HCT116 (cell line): ENCODE measurements at regions not wholly inside any gene's neighbourhood (a gene's known extent, or its start where the extent isn't known, plus 50 kb on each side); places are given as distances from the start of the nearest gene placed in this dataset.

Experiments
- ATAC-seq: fragments of 200-7000 bp; cut with Tn5 transposase; 2 replicates; pipeline ENCODE4 v1.9.1; 2020; ENCODE audit warnings: mild to moderate bottlenecking, moderate library complexity
- BruUV-seq: library from RNA; stranded (reverse); fragments of 400-500 nt; replicated peaks from 2 replicates; lab custom pipeline; 2021; lab: Mats Ljungman, UMichigan
- CTCF ChIA-PET: fragments of 300-600 bp; sonication (Branson Sonifier 250); formaldehyde crosslinking; loops from one replicate; lab custom pipeline; 2021; ENCODE audit warnings: antibody characterized with exemption; lab: Charles Lee
- POLR2A ChIA-PET: fragments of 300-600, 350-600 bp; sonication (Branson Sonifier 250); formaldehyde crosslinking; loops from one replicate; lab custom pipeline; 2021; ENCODE audit warnings: antibody characterized with exemption; lab: Charles Lee
- RAD21 ChIA-PET, 2 experiments: fragments of 300-600 bp; sonication (Branson Sonifier 250); formaldehyde crosslinking; loops; one replicate each; lab custom pipeline; 2023; ENCODE audit warnings: low total read pairs in 2 of 2; ENCODE audit not compliant: uncharacterized antibody in 2 of 2, unreplicated experiment in 2 of 2, low non-redundant PET in 1 of 2; lab: Charles Lee
- DNase-seq: peaks from one replicate; pipeline ENCODE4 v3.0.0-alpha.2; 2010; ENCODE audit warnings: low read depth, low spot score
- H2AFZ ChIP-seq: fragments of 200-600 bp; shearing (Covaris generic), sonication (generic); 2 replicates; pipeline ENCODE4 v1.6.1; 2017; ENCODE audit warnings: low read depth, mixed run types, mixed read lengths, antibody characterized with exemption, low read length; ENCODE audit not compliant: poor library complexity, severe bottlenecking
- H3K27ac ChIP-seq: 2 replicates; pipeline ENCODE4 v1.5.1; 2012; ENCODE audit warnings: low read depth, low read length
- H3K27me3 ChIP-seq: fragments of 200-600 bp; sonication (generic); 2 replicates; pipeline ENCODE4 v1.6.1; 2016; ENCODE audit warnings: mixed run types, low read length, mixed read lengths; ENCODE audit not compliant: insufficient read depth
- H3K36me3 ChIP-seq, 2 experiments: fragments of 200-500 bp in 1 of 2; fragments of 200-600 bp in 1 of 2; sonication (Bioruptor generic) in 1 of 2; sonication (generic) in 1 of 2; 2 replicates each; pipeline versions ENCODE4 v1.5.1 to v1.6.1; 2014 to 2016; ENCODE audit warnings: low read length in 2 of 2, inconsistent platforms in 1 of 2, mixed read lengths in 1 of 2, mixed run types in 1 of 2; ENCODE audit not compliant: insufficient read depth in 2 of 2, control insufficient read depth in 1 of 2
- H3K4me1 ChIP-seq, 2 experiments: fragments of 200-600 bp in 1 of 2; sonication (generic) in 1 of 2; 2 replicates each; pipeline versions ENCODE4 v1.5.1 to v1.6.1; 2012 to 2017; ENCODE audit warnings: low read length in 2 of 2, inconsistent platforms in 1 of 2, mild to moderate bottlenecking in 1 of 2, mixed read lengths in 1 of 2, mixed run types in 1 of 2, moderate library complexity in 1 of 2; ENCODE audit not compliant: insufficient read depth in 2 of 2, control insufficient read depth in 1 of 2
- H3K4me2 ChIP-seq: fragments of 200-600 bp; sonication (generic); 2 replicates; pipeline ENCODE4 v1.6.1; 2017; ENCODE audit warnings: mixed run types, low read length, mixed read lengths
- H3K4me3 ChIP-seq, 2 experiments: fragments of 200-600 bp in 1 of 2; sonication (generic) in 1 of 2; replicated peaks in 1 of 2; 2 replicates each; pipeline ENCODE4 v1.5.1; 2011 to 2016; ENCODE audit warnings: low read length in 2 of 2, control low read depth in 1 of 2, low read depth in 1 of 2, mild to moderate bottlenecking in 1 of 2, mixed read lengths in 1 of 2, mixed run types in 1 of 2
- H3K79me2 ChIP-seq: fragments of 200-600 bp; sonication (generic); 2 replicates; pipeline ENCODE4 v1.6.1; 2017; ENCODE audit warnings: mild to moderate bottlenecking, mixed run types, low read length, moderate library complexity, mixed read lengths; ENCODE audit not compliant: insufficient read depth
- H3K9ac ChIP-seq: fragments of 200-600 bp; sonication (generic); 2 replicates; pipeline ENCODE4 v1.6.1; 2016; ENCODE audit warnings: low read length, mixed read lengths
- H3K9me2 ChIP-seq: fragments of 200-600 bp; sonication (generic), shearing (Covaris generic); 2 replicates; pipeline ENCODE4 v1.6.1; 2017; ENCODE audit warnings: mixed run types, mild to moderate bottlenecking, moderate library complexity; ENCODE audit not compliant: insufficient read depth
- H3K9me3 ChIP-seq, 2 experiments: fragments of 200-500 bp in 1 of 2; fragments of 200-600 bp in 1 of 2; sonication (Bioruptor generic) in 1 of 2; sonication (generic) in 1 of 2; 2 replicates each; pipeline ENCODE4 v1.6.1; 2014 to 2017; ENCODE audit warnings: low read length in 2 of 2, mixed read lengths in 2 of 2, inconsistent platforms in 1 of 2, low read depth in 1 of 2, mild to moderate bottlenecking in 1 of 2, mixed run types in 1 of 2, moderate library complexity in 1 of 2; ENCODE audit not compliant: control insufficient read depth in 1 of 2, insufficient read depth in 1 of 2
- H4K20me1 ChIP-seq: fragments of 200-600 bp; sonication (generic), shearing (Covaris generic); 2 replicates; pipeline ENCODE4 v1.6.1; 2017; ENCODE audit warnings: mixed run types, mild to moderate bottlenecking, moderate library complexity; ENCODE audit not compliant: insufficient read depth
- CTCF ChIP-seq, 3 experiments: fragments of 200-600 bp in 1 of 3; sonication (generic) in 1 of 3; IDR thresholded peaks in 2 of 3; conservative IDR thresholded peaks in 1 of 3; 2 replicates each; pipeline ENCODE4 v1.5.1; 2012 to 2017; ENCODE audit warnings: low read depth in 2 of 3, low read length in 2 of 3, antibody characterized with exemption in 1 of 3, borderline replicate concordance in 1 of 3, control low read depth in 1 of 3, mild to moderate bottlenecking in 1 of 3, mixed read lengths in 1 of 3, mixed run types in 1 of 3, moderate library complexity in 1 of 3; ENCODE audit not compliant: insufficient read depth in 1 of 3
- EZH2 ChIP-seq: fragments of 200-600 bp; sonication (generic); IDR thresholded peaks from 2 replicates; pipeline ENCODE4 v1.6.1; 2017; ENCODE audit warnings: antibody characterized with exemption, mixed run types
- JUND ChIP-seq: IDR thresholded peaks from 2 replicates; pipeline ENCODE4 v1.6.1; 2012
- POLR2A ChIP-seq: IDR thresholded peaks from 2 replicates; pipeline ENCODE4 v1.7.0; 2011; ENCODE audit warnings: borderline replicate concordance; ENCODE audit not compliant: insufficient read depth, insufficient read length; ENCODE audit errors: extremely low read depth
- POLR2AphosphoS5 ChIP-seq: IDR thresholded peaks from 2 replicates; pipeline ENCODE4 v1.6.1; 2011; ENCODE audit warnings: mild to moderate bottlenecking, low read depth, low read length, moderate library complexity
- RAD21 ChIP-seq: IDR thresholded peaks from 2 replicates; pipeline ENCODE4 v1.6.1; 2012; ENCODE audit warnings: low read depth, mild to moderate bottlenecking
- SRF ChIP-seq: IDR thresholded peaks from 2 replicates; pipeline ENCODE4 v1.6.1; 2012; ENCODE audit warnings: low read depth
- TCF7L2 ChIP-seq: IDR thresholded peaks from 2 replicates; pipeline ENCODE4 v1.7.0; 2011; ENCODE audit warnings: borderline replicate concordance, inconsistent platforms; ENCODE audit not compliant: insufficient read depth, insufficient read length; ENCODE audit errors: extremely low read depth
- ZFX ChIP-seq: fragments of 450-650 bp; IDR thresholded peaks from 2 replicates; pipeline ENCODE4 v1.6.1; 2017
- intact Hi-C: fragments of 100-400 bp; cut with micrococcal nuclease; formaldehyde crosslinking; loops from 2 replicates; pipeline ENCODE4 v1.10.0; 2022

GRCh38 chr4:145298885-145299284 is 118.5 kb upstream of the OTUD4 start:
- TF ChIP-seq CTCF (IDR thresholded peaks at IDR 0.05 in 2 of 3, conservative IDR thresholded peaks at IDR 0.05 in 1 of 3; ENCODE audit: borderline replicate concordance in 1 of 3, insufficient read depth in 1 of 3, low read depth in 2 of 3, low read length in 2 of 3): no peak
- TF ChIP-seq SRF: no peak
- TF ChIP-seq RAD21: no peak
- TF ChIP-seq POLR2A: no peak
- no peak for TF ChIP-seq EZH2
- Histone ChIP-seq H3K4me2 (peak overlapping the region; percentile 62), H3K27ac (no peak overlapping the region), H2AFZ (no peak overlapping the region), H3K36me3 (no peaks in the 10 kb centered on the region), H3K9ac (no peak overlapping the region), H3K4me1 (peaks cover 11 to 25% of the 10 kb centered on the region in 2 experiments; a peak in 3 of 4 replicates), H3K4me3 (peak overlapping the region in 1 of 2 experiments; percentile 5; a peak in 1 of 4 replicates), H3K9me3 (no peaks in the 10 kb centered on the region), H3K79me2 (no peaks in the 10 kb centered on the region), H3K27me3 (no peaks in the 10 kb centered on the region), H4K20me1 (no peaks in the 10 kb centered on the region), H3K9me2 (no peaks in the 10 kb centered on the region)
- BruUV-seq: no TSS peak
- ChIA-PET POLR2A (no interaction called here), CTCF (no interaction called here), RAD21 (no interaction called here)
- DNase-seq (no peak), ATAC-seq (peak; percentile 23; the same call in 1 of the 2 replicates)
- intact Hi-C loops: no loop called here

- no peaks in the 10 kb centered on the region for H3K79me2 ChIP-seq
- H3K9ac ChIP-seq: no peak overlapping the region
- intact Hi-C loops: no loop called here
- ChIA-PET POLR2A (no interaction called here), RAD21 (no interaction called here), CTCF (no interaction called here)
- no TSS peak for BruUV-seq
- H3K27me3 ChIP-seq: no peaks in the 10 kb centered on the region
- H3K4me1 ChIP-seq: peaks cover 11 to 25% of the 10 kb centered on the region in 2 experiments; a peak in 3 of 4 replicates
- no peaks in the 10 kb centered on the region for H4K20me1 ChIP-seq
- no peak overlapping the region for H3K27ac ChIP-seq
- no peak overlapping the region for H2AFZ ChIP-seq
- DNase-seq (no peak), ATAC-seq (no peak)
- no peak overlapping the region for H3K4me3 ChIP-seq
- H3K4me2 ChIP-seq: no peak overlapping the region
- no peaks in the 10 kb centered on the region for H3K36me3 ChIP-seq
- H3K9me2 ChIP-seq: no peaks in the 10 kb centered on the region
- TF ChIP-seq POLR2AphosphoS5 (no peak), POLR2A (no peak), EZH2 (no peak), JUND (no peak), TCF7L2 (no peak), CTCF (IDR thresholded peaks at IDR 0.05 in 2 of 3, conservative IDR thresholded peaks at IDR 0.05 in 1 of 3; ENCODE audit: borderline replicate concordance in 1 of 3, insufficient read depth in 1 of 3, low read depth in 2 of 3, low read length in 2 of 3) (no peak), ZFX (no peak)
- no peaks in the 10 kb centered on the region for H3K9me3 ChIP-seq
These were observed 117.2 kb upstream of the OTUD4 start for GRCh38 chr4:145297556-145297955.
